K562 (cell line): ENCODE measurements at regions not wholly inside any gene's neighbourhood (a gene's known extent, or its start where the extent isn't known, plus 50 kb on each side); places are given as distances from the start of the nearest gene placed in this dataset.

ENCODE experiments used
- ATAC-seq: fragments of 200-7000 bp; cut with Tn5 transposase; 3 replicates; pipeline ENCODE4 v1.9.1; 2020; ENCODE audit warnings: moderate library complexity
- BruUV-seq: library from RNA; stranded (reverse); fragments of 400-500 nt; replicated peaks from 2 replicates; lab custom pipeline; 2021; lab: Mats Ljungman, UMichigan
- CTCF ChIA-PET: fragments of 300-600 bp; formaldehyde crosslinking; extraction: SDS; loops from one replicate; lab custom pipeline; 2021; ENCODE audit warnings: low intra/inter-chr PET ratio; lab: Yijun Ruan, JAX
- POLR2A ChIA-PET: fragments of 300-600, 350-650 bp; sonication (Branson Sonifier 250); formaldehyde crosslinking; extraction: SDS; loops from one replicate; lab custom pipeline; 2021; ENCODE audit warnings: antibody characterized with exemption, inconsistent platforms; lab: Yijun Ruan, JAX
- DNase-seq, 4 experiments: peaks; one replicate each; pipeline versions ENCODE4 v3.0.0 to v3.0.0-alpha.2; 2011 to 2018; ENCODE audit warnings: low spot score in 3 of 4, mixed read lengths in 3 of 4; ENCODE audit errors: extremely low read depth in 1 of 4
- FAIRE-seq: peaks from 2 replicates; lab custom pipeline; 2011; peaks lifted over from hg19 to GRCh38; lab: Jason Lieb, UNC
- H2AFZ ChIP-seq: 2 replicates; pipeline ENCODE4 v1.6.0; 2011; ENCODE audit warnings: low read depth, low read length, control low read depth, inconsistent platforms
- H3K27ac ChIP-seq: fragments of 200-600 bp; 3 replicates; pipeline ENCODE4 v1.8.0; 2011; ENCODE audit warnings: low read depth, mild to moderate bottlenecking, control low read depth, inconsistent platforms, low read length, moderate library complexity, mixed read lengths; ENCODE audit errors: extremely low read depth
- H3K27me3 ChIP-seq, 2 experiments: fragments of 300-600 bp in 1 of 2; 2 replicates in 1 of 2; 3 replicates in 1 of 2; pipeline versions ENCODE4 v1.6.0 to v1.8.0; 2011; ENCODE audit warnings: inconsistent platforms in 2 of 2, low read length in 2 of 2, mild to moderate bottlenecking in 1 of 2, mixed read lengths in 1 of 2, moderate library complexity in 1 of 2; ENCODE audit not compliant: control insufficient read depth in 2 of 2, insufficient read depth in 2 of 2
- H3K36me3 ChIP-seq: fragments of 300-600 bp; 3 replicates; pipeline ENCODE4 v1.8.0; 2011; ENCODE audit warnings: mild to moderate bottlenecking, low read length, inconsistent platforms; ENCODE audit not compliant: control insufficient read depth, insufficient read depth
- H3K4me1 ChIP-seq, 2 experiments: fragments of 200-600 bp in 1 of 2; replicated peaks in 1 of 2; 2 replicates in 1 of 2; 3 replicates in 1 of 2; pipeline versions ENCODE4 v1.5.1 to v1.8.0; 2011; ENCODE audit warnings: inconsistent platforms in 2 of 2, low read length in 2 of 2, mild to moderate bottlenecking in 1 of 2, mixed read lengths in 1 of 2, moderate library complexity in 1 of 2; ENCODE audit not compliant: control insufficient read depth in 2 of 2, insufficient read depth in 2 of 2
- H3K4me2 ChIP-seq: 2 replicates; pipeline ENCODE4 v1.6.1; 2011; ENCODE audit warnings: low read length, control low read depth, inconsistent platforms, mixed read lengths; ENCODE audit not compliant: insufficient read depth
- H3K4me3 ChIP-seq: fragments of 200-600 bp; sonication (generic), shearing (Covaris generic); 2 replicates; pipeline ENCODE4 v1.5.1; 2016; ENCODE audit warnings: control low read depth, inconsistent platforms
- H3K79me2 ChIP-seq: fragments of 200-600 bp; 3 replicates; pipeline ENCODE4 v1.8.0; 2011; ENCODE audit warnings: low read length, inconsistent platforms; ENCODE audit not compliant: control insufficient read depth, insufficient read depth
- H3K9ac ChIP-seq, 2 experiments: 2 replicates each; pipeline versions ENCODE4 v1.6.0 to v1.6.1; 2011; ENCODE audit warnings: low read depth in 2 of 2, low read length in 2 of 2, control low read depth in 1 of 2, inconsistent platforms in 1 of 2, mild to moderate bottlenecking in 1 of 2, mixed read lengths in 1 of 2; ENCODE audit not compliant: insufficient read depth in 1 of 2
- H3K9me1 ChIP-seq: one replicate; pipeline ENCODE4 v1.6.0; 2011; ENCODE audit warnings: inconsistent platforms, mild to moderate bottlenecking, low read length, moderate library complexity; ENCODE audit not compliant: control insufficient read depth, insufficient read depth
- H3K9me3 ChIP-seq: replicated peaks from 2 replicates; pipeline ENCODE4 v1.5.1; 2011; ENCODE audit warnings: low read depth, low read length, inconsistent platforms; ENCODE audit not compliant: control insufficient read depth, insufficient read depth
- H4K20me1 ChIP-seq: replicated peaks from 2 replicates; pipeline ENCODE4 v1.6.1; 2011; ENCODE audit warnings: low read length, inconsistent platforms, mixed read lengths; ENCODE audit not compliant: control insufficient read depth, insufficient read depth
- ATF4 ChIP-seq: fragments of 450-650 bp; formaldehyde crosslinking; IDR thresholded peaks from 2 replicates; pipeline ENCODE4 v1.4.0; 2022; ENCODE audit warnings: mild to moderate bottlenecking, moderate library complexity
- ESRRA ChIP-seq: fragments of 450-650 bp; IDR thresholded peaks from 2 replicates; pipeline ENCODE4 v1.6.1; 2014; ENCODE audit warnings: low read depth, mild to moderate bottlenecking, moderate library complexity, borderline replicate concordance
- IRF2 ChIP-seq: sonication (generic); formaldehyde crosslinking; IDR thresholded peaks from 2 replicates; pipeline ENCODE4 v1.8.1; 2022; ENCODE audit warnings: mild to moderate bottlenecking, missing genetic modification reagents
- NEUROD1 ChIP-seq: fragments of 150-350 bp; IDR thresholded peaks from 2 replicates; pipeline ENCODE4 v1.6.1; 2014; ENCODE audit warnings: borderline replicate concordance, low read length, low read depth; ENCODE audit not compliant: partially characterized antibody
- SRSF7 ChIP-seq: fragments of 200-400 bp; formaldehyde crosslinking; optimal IDR thresholded peaks from 2 replicates; pipeline ENCODE3; 2017; ENCODE audit warnings: mild to moderate bottlenecking, low read depth, low read length
- TAF9B ChIP-seq: fragments of 450-650 bp; IDR thresholded peaks from 2 replicates; pipeline ENCODE4 v1.6.1; 2018; ENCODE audit warnings: mild to moderate bottlenecking; ENCODE audit not compliant: partially characterized antibody
- ZNF717 ChIP-seq: fragments of 250-450 bp; sonication (Bioruptor Pico); IDR thresholded peaks from 2 replicates; pipeline ENCODE4 v1.5.0; 2021
- ZNF764 ChIP-seq: fragments of 250-450 bp; sonication (Bioruptor Pico); IDR thresholded peaks from 2 replicates; pipeline ENCODE4 v1.4.0; 2020; ENCODE audit warnings: low read depth, mild to moderate bottlenecking, moderate library complexity
- WGBS: fragments of 100-300 bp; shearing (Covaris generic); methylation state at CpG from one replicate; pipeline ENCODE4 v1.1.6; 2016; ENCODE audit warnings: low coverage, mixed read lengths; ENCODE audit not compliant: insufficient coverage; ENCODE audit errors: missing lambda C conversion rate; 5-methylcytosine and 5-hydroxymethylcytosine counted together
- in situ Hi-C: fragments of 300-500 bp; cut with MboI; formaldehyde crosslinking; loops from 4 replicates; pipeline ENCODE4 v1.15.0; 2018; ENCODE audit warnings: inconsistent platforms, mixed read lengths
- intact Hi-C: fragments of 100-400 bp; cut with micrococcal nuclease; formaldehyde crosslinking; loops from 2 replicates; pipeline ENCODE4 v1.14.2; 2022

- FAIRE-seq, result no peak
- ATAC-seq, result no peak
- intact Hi-C loops, result no loop called here
- Histone ChIP-seq H3K27ac (no peak overlapping the region), H3K4me1 (no peaks in the 10 kb centered on the region), H3K9me3 (no peaks in the 10 kb centered on the region), H3K4me2 (no peak overlapping the region), H4K20me1 (no peaks in the 10 kb centered on the region), H3K4me3 (no peak overlapping the region), H3K36me3 (no peaks in the 10 kb centered on the region), H3K9ac (no peak overlapping the region), H3K27me3 (peaks cover 16 to 29% of the 10 kb centered on the region in 2 experiments), H3K79me2 (no peaks in the 10 kb centered on the region), H3K9me1 (no peaks in the 10 kb centered on the region), H2AFZ (no peak overlapping the region)
- no TSS peak for BruUV-seq
- TF ChIP-seq ATF4 (no peak), NEUROD1 (no peak), ZNF717 (no peak), SRSF7 (no peak), ZNF764 (CRISPR knock-in tag) (no peak), IRF2 (CRISPR knock-in tag) (no peak), ESRRA (no peak), TAF9B (no peak)
- WGBS, result 1% methylated on average over 4 of the region's 4 CpGs
- CTCF ChIA-PET, result no interaction called here
- POLR2A ChIA-PET, result no interaction called here
- DNase-seq, result no peak
- in situ Hi-C loops, result no loop called here
Observed at GRCh38 chr1:29437946-29438345, 201.6 kb downstream of the PTPRU start.
